ENCODE measurements at regions not wholly inside any gene's neighbourhood (a gene's known extent, or its start where the extent isn't known, plus 50 kb on each side); places are given as distances from the start of the nearest gene placed in this dataset.

- TF ChIP-seq CTCF (IDR thresholded peaks at IDR 0.05) (no peak), POLR2A (IDR thresholded peaks at IDR 0.05) (no peak), EP300 (IDR thresholded peaks at IDR 0.05) (no peak), POLR2AphosphoS5 (IDR thresholded peaks at IDR 0.05) (no peak)
These were observed 746.7 kb upstream of the TYRP1 start for GRCh38 chr9:11946531-11946930.

Measured in suprapubic skin (tissue), 4 donors.